GM03348 (cell line): ENCODE measurements at regions not wholly inside any gene's neighbourhood (a gene's known extent, or its start where the extent isn't known, plus 50 kb on each side); places are given as distances from the start of the nearest gene placed in this dataset.

Experiments
- DNase-seq: peaks from one replicate; pipeline ENCODE4 v3.0.0; 2012; ENCODE audit warnings: low spot score

DNA sequence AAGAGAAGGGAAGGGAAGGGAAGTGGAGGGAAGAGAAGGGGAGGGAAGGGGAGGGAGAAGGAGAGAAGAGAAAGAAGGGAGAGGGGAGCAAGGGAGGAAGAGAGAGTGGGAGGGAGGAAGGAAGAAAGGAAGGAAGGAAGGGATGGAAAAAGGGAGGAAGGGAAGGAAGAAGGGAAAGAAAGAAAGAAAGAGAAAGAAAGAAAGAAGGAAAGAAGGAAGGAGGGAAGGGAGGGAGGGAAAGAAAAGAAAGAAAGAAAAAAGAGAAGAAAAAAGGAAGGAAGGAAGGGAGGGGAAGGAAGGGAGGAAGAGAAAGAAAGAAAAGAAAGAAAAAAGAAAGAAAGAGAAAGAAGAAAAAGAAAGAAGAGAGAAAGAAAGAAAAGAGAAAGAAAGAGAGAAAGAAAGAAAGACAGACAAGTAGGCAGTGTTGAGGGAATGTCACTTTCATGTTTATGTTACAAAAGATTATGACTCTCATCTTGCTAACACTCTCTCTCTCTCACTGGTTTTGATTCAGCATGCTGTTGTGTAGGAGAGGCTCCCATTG, 58.0 kb upstream of the ZNF804A start:
- DNase-seq: no peak

DNA sequence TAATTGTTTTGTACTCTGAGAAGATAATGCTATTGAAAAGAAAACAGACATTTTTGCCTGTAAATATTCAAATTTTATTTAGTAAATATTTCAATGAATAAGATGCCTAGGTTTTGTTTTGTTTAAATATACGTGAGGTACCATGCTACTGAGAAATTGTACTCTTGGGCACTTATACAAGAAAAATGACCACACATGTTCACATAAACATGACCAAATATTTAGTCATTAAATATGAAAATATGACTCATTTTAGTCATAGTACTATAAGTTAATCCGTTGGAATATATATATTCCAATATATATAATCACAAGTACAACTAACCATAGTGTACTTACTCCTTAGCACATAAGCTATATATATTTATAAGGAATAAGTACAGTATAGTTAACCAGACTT, 56.7 kb upstream of the ZNF804A start:
- DNase-seq: no peak

DNA sequence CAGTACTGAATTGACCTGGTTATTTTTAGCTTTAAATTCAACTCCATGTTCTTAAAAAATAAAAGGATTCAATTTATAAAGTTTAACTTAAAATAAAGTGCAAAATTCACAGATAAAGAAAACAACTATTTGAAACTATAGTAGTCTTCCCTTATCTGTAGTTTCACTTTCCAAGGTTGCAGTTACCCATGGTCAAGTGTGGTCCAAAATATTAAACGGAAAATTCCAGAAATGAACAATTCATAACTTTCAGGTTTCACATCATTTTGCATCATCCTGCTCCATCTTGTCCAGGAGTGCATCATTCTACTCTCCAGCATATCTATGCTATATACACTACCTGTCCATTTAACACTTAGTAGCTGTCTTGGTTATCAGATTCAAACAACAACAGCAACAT, 54.5 kb upstream of the ZNF804A start:
- DNase-seq: no peak
